22Rv1 (cell line): ENCODE measurements at regions not wholly inside any gene's neighbourhood (a gene's known extent, or its start where the extent isn't known, plus 50 kb on each side); places are given as distances from the start of the nearest gene placed in this dataset.

Source experiments
- H3K27ac ChIP-seq: fragments of 450-650 bp; 2 replicates; pipeline ENCODE4 v1.5.1; 2017
- CTCF ChIP-seq: fragments of 450-650 bp; IDR thresholded peaks from 2 replicates; pipeline ENCODE4 v1.5.1; 2017; ENCODE audit warnings: mild to moderate bottlenecking
- ZFX ChIP-seq: fragments of 450-650 bp; IDR thresholded peaks from 2 replicates; pipeline ENCODE4 v1.6.1; 2017; ENCODE audit warnings: antibody characterized with exemption, borderline replicate concordance

- H3K27ac ChIP-seq, result no peak overlapping the region
- TF ChIP-seq ZFX (no peak), CTCF (no peak)
These were observed 307.3 kb upstream of the CHAC2 start for GRCh38 chr2:53460347-53460746.

GRCh38 chr2:53455094-53455493, 312.5 kb upstream of the CHAC2 start:
- TF ChIP-seq ZFX, result no peak
- TF ChIP-seq CTCF, result no peak
- no peak overlapping the region for H3K27ac ChIP-seq

GRCh38 chr2:53452957-53453748, 314.5 kb upstream of the CHAC2 start:
- no peak for TF ChIP-seq ZFX
- no peak for TF ChIP-seq CTCF
- H3K27ac ChIP-seq, result no peak overlapping the region

- H3K27ac ChIP-seq, result no peak overlapping the region
- TF ChIP-seq ZFX (no peak), CTCF (no peak)
These were observed 315.2 kb upstream of the CHAC2 start for GRCh38 chr2:53452400-53452799.

GRCh38 chr2:53450923-53451322, 316.7 kb upstream of the CHAC2 start:
- H3K27ac ChIP-seq, result no peak overlapping the region
- TF ChIP-seq ZFX, result no peak
- TF ChIP-seq CTCF, result no peak

GRCh38 chr2:53448591-53448990, 319.0 kb upstream of the CHAC2 start:
- TF ChIP-seq CTCF (no peak), ZFX (no peak)
- no peak overlapping the region for H3K27ac ChIP-seq

GRCh38 chr2:53448086-53448485, 319.5 kb upstream of the CHAC2 start:
- H3K27ac ChIP-seq, result no peak overlapping the region
- TF ChIP-seq CTCF (no peak), ZFX (no peak)
